Inferior parietal cortex (tissue), 1 donor: ENCODE measurements at regions not wholly inside any gene's neighbourhood (a gene's known extent, or its start where the extent isn't known, plus 50 kb on each side); places are given as distances from the start of the nearest gene placed in this dataset.

Experiments used
- DNase-seq: peaks from one replicate; pipeline ENCODE4 v3.0.0-alpha.2; 2016; ENCODE audit errors: extremely low spot score

DNA sequence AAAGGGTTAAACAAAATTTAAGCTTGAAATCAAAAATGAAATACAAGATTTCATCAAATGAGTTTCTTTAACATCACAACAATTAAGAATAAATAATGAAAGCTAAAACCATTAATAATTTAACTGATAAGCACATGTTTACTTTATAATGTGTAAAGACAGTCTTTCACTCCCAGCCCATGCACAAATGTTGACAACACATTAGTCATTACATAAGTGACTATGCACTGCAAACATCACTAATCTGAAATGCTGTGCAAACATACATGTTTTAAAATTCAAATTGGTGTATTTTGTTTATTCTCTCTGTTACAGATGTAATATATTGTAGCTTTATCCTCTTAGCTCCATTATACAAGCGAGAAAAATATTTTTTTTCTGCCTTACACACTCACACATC, 220.6 kb upstream of the CPXCR1 start:
- DNase-seq, result no peak

DNA sequence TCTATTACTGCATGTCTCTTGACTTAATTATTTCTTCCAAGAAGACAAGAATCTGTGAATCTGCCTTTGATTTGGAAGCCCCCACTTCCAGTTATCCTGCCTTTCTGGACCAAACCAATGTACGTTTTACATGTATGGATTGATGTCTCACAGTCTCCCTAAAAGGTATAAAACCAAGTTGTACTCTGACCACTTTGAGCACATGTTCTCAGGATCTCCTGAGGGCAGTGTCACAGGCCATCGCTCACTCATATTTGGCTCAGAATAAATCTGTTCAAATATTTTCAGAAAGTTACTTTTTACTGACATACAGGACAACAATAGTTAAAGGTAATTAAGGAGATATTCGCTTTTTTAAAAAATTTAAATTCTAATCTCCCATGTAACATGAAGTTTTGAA, 188.6 kb upstream of the CPXCR1 start:
- DNase-seq, result no peak

DNA sequence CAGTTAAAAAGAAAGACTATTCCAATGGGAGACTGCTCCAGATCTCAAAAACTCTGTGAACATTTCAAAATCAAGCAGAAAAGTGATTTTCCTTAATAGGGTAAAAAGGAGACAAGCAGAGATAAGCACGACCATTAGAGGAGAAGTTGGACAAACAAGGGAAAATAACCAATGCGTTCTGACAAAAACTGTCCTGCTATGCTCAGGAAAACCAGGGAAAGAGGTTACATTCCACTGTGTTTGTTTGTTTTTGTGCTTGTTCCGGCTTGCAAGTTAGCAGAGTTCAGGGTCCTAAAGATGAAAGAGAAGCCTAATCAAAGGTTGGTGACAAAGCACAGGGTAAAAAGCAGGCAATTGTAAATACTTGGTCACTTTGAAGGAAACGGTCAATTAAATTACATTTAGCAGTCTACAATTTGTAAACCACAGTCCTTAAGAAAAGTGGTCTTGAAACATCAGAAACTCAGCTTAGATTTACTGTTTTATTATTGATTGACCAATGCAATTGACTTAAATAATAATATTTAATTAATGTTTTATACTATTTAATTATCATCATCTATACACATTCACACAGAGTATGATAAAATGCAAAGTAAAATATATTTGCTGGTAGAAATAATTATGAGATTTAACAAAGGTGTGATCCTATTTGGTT, 186.2 kb upstream of the CPXCR1 start:
- no peak for DNase-seq

DNA sequence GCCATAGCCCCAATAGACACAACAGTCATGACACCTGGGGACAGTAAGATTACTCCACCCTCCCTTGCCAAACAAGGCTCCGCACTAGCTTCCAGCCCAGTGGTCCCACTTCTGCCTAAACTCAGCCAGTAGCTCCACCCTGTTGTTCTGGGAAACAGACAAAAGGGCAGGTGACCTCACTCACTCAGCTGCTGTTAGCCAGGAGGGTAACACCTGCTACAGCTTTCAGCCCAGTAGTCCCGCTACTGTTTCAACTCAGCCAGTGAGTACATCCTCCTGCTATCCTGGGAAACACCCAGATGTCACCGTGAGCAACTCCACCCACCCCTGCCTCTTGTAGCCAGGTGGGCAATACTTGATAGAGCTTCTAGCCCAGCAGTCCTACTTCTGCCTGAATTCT, 162.7 kb upstream of the CPXCR1 start:
- DNase-seq, result no peak

DNA sequence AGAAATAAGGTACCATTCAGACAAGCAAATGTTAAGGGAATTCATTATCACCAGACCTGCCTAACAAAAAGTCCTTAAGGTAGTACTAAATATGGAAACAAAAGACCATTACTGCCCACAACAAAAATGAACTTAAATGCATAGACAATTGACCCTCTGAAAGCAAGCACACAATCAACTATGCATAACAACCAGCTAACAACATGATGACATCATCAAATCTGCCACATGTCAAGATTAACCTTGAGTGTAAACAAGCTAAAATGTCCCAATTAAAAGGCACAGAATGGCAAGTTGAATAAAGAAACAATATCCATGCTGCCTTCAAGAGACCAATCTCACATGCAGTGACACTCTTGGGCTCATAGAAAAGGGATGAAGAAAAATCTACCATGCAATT, 160.7 kb upstream of the CPXCR1 start:
- no peak for DNase-seq

DNA sequence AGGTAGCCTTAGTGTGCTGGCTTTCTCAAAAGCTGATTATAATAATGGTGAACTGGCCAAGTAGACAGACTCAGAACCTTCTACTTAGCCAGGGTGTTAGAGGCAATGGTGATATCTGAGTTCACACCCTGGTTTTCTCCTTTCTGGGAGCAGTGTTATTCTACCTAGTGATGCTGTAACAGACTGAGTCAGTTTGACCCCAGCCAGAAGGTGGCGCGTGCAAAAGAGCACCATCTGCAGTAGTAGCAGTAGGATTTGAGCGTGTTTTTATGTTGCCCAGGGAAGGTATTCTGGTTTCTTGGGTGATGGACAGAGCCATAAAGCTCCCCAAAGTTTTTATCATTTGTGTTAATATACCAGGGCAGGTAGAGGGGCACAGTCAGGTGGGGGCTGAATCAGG, 143.8 kb upstream of the CPXCR1 start:
- no peak for DNase-seq

DNA sequence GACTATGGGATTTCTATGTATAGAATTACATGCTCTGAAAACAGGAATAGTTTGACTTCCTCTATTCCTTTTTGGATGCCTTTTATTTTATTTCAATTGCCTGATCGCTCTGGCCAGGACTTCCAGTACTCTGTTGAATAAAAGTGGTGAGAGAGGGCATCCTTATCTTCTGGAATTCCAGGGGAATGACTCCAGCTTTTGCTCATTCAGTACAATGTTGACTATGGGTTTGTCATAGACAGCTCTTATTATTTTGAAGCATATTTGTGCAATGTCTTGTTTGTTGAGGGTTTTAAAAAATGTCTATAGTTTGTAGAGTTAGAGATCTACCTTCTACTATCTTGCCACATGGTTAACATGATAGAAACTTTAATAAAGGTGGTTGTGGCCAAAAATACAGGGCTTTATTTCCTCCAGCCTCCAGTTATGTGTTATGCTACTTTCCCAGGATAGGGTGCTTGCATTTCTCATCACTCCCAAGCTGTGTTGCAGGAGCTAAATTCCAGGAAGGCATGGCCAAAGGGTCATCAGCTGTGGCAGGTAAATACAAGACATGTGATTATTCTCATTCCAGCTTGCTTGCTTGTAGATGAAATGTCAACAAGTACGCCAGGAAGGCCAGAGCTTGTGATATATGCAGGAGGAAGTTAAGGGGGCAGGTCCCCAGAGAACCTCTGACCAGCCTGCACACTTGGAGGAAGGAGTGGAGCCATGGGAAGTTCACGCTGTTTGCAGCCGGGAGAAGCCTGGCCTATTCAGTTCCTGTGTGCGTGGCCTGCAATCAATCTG, 142.4 kb upstream of the CPXCR1 start:
- no peak for DNase-seq

DNA sequence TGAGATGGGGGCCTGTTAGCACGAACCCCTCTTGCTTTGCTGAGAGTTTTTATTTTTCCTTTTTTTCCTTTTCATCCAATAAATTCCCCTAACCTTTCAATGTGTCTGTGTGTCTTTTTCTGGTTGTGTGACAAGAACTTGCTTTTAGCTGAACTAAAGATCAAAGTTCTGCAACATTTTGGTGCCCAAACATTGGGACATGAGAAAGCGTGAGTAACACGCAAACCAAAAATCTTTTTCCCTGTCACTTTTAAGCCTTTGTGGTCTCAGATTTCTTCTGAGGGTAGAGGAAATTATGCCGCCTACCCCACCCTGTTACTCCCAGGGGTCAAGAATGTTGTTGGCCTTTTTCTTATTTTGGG, 141.8 kb upstream of the CPXCR1 start:
- no peak for DNase-seq

DNA sequence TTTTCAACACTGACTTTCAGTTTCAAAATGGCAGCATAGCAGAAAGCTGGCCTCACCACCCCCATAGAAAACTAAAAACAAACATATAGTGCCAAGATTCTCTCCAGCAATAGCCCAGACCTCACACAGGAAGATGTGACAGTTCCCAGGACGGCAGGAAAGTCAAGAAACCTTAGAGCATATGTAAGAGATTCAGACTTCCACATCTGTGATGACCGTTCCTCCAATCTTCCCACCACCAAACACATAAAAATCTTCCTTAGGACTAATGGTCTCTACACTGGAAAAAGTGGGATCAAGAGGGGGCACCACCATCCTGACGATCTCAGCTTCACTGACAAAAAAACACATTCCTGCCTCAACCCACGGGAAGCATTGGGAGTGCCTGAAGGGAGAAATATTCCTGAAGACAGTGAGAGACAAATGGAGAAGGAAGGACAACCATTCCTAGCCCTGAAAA, 134.1 kb upstream of the CPXCR1 start:
- no peak for DNase-seq

DNA sequence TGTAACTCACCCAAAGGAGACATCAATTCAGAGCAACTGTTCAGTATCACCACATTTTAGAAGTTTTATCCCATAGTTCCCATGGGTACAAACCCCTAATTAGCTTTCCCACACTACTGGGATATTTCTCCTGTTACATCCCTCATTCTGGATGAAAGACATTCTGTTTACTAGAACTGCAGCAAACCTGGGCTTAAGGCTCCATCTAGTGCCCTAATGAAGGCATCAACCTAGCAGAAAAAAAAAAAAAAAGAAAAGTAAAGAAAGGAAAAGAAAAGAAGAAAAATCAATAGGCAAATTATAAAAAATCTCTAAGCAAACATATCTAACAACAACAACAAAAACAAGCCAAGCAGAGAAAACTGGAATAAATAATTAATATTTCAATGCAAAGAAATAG, 133.7 kb upstream of the CPXCR1 start:
- DNase-seq, result peak; percentile 39

DNA sequence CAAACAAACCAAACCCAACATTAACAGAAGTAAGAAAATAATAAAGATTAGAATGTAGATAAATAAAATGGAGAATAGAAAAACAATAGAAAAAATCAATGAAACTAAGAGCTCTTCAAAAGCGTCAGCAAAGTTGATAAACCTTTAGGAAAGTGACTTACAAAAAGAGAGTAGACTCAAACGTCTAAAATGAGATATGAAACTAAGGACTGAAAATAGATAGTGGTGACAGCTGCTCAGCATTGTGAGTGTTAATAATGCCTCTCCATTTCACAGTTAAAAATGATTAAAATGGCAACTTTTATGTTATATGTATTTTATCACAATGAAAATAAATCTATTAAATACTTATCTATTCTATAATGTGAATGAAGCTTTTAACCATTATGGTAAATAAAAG, 125.7 kb upstream of the CPXCR1 start:
- no peak for DNase-seq

DNA sequence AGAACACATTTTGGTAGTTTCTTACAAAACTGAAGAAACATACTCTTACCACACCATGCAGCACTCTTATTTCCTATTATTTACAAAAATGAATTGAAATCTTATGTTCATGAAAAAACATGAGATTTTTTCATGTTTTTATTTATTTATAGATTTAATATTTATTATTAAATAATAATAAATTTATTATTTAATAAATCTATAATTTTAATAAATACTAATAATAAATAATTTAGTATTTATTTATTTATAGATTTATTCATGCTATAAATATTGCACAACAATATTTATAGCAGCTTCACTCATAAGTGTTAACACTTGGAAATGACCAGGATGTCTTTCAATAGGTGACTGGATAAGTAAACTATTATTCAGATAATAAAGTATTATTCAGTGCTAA, 91.6 kb upstream of the CPXCR1 start:
- no peak for DNase-seq

DNA sequence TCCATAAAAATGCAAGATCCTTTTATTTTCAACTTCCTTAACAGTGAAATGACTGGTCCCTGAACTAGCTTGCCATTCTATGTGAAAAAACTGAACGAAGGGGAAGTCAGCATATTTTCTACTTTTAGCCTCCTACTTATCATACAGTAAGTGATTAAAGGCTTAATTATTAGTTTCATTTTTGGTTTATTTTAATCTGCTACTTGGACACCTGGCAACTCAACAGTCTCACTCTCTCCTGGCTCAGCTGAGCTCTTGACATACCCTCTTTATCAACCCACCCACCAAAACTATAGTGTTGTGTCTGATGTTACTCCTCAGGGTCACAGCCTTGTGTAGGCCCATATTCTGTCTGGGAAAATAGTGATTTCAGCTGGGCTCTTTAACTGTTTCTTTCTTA, 86.2 kb upstream of the CPXCR1 start:
- no peak for DNase-seq

DNA sequence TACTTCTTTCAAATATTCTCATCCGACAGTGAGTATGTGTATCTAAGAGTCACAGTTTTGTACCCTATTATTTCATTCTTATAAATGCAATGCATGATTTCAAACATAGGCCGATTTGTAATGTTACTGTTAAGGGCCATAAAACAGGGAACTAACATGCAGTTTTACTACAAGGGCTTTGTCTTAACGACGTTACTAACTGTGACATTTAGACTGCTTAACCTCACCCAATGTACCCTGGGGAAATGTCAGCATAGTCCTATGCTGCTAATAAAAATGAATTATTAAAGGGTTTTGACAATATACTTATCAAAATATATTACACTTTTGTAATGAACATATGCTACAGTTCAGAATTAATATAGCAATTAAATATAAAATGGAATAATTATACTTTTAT, 74.8 kb upstream of the CPXCR1 start:
- no peak for DNase-seq
